NCI-H146 treated with DMSO at 0.1 percent for 48 hours (cell line): ENCODE measurements at regions not wholly inside any gene's neighbourhood (a gene's known extent, or its start where the extent isn't known, plus 50 kb on each side); places are given as distances from the start of the nearest gene placed in this dataset.

Experiments used
- DNase-seq: peaks from one replicate; lab custom pipeline; 2025; ENCODE audit not compliant: unreplicated experiment; lab: John Stamatoyannopoulos, UW

GRCh38 chr6:140108167-140108566 is 733.7 kb upstream of the CITED2 start:
- DNase-seq, result no peak

- DNase-seq, result no peak
Observed at GRCh38 chr6:140107216-140107615, 732.8 kb upstream of the CITED2 start.

GRCh38 chr6:140105857-140106256 is 731.4 kb upstream of the CITED2 start:
- no peak for DNase-seq

GRCh38 chr6:140105241-140105640 is 730.8 kb upstream of the CITED2 start:
- no peak for DNase-seq

GRCh38 chr6:140101818-140102217 is 727.4 kb upstream of the CITED2 start:
- no peak for DNase-seq

- DNase-seq, result no peak
Observed at GRCh38 chr6:140101367-140101766, 726.9 kb upstream of the CITED2 start.

- DNase-seq, result peak; percentile 72
Observed at GRCh38 chr6:140095532-140095931, 721.1 kb upstream of the CITED2 start.

GRCh38 chr6:140091895-140092294 is 717.4 kb upstream of the CITED2 start:
- DNase-seq, result no peak

GRCh38 chr6:140090871-140091270 is 716.4 kb upstream of the CITED2 start:
- no peak for DNase-seq

GRCh38 chr6:140083375-140083774 is 708.9 kb upstream of the CITED2 start:
- DNase-seq, result no peak

- DNase-seq, result no peak
Observed at GRCh38 chr6:140082867-140083297, 708.4 kb upstream of the CITED2 start.

GRCh38 chr6:140079328-140079727 is 704.9 kb upstream of the CITED2 start:
- DNase-seq, result no peak

GRCh38 chr6:140078561-140079125 is 704.2 kb upstream of the CITED2 start:
- no peak for DNase-seq

GRCh38 chr6:140077827-140078560 is 703.5 kb upstream of the CITED2 start:
- no peak for DNase-seq

GRCh38 chr6:140076105-140076504 is 701.7 kb upstream of the CITED2 start:
- no peak for DNase-seq

GRCh38 chr6:140073456-140073855 is 699.0 kb upstream of the CITED2 start:
- DNase-seq, result no peak

GRCh38 chr6:140071601-140072062 is 697.2 kb upstream of the CITED2 start:
- DNase-seq, result no peak

GRCh38 chr6:140070846-140071473 is 696.5 kb upstream of the CITED2 start:
- no peak for DNase-seq

- no peak for DNase-seq
Observed at GRCh38 chr6:140069576-140069975, 695.1 kb upstream of the CITED2 start.

GRCh38 chr6:140068801-140069200 is 694.4 kb upstream of the CITED2 start:
- DNase-seq, result no peak

- DNase-seq, result no peak
Observed at GRCh38 chr6:140064366-140064765, 689.9 kb upstream of the CITED2 start.

GRCh38 chr6:140063021-140063399 is 688.6 kb upstream of the CITED2 start:
- DNase-seq, result no peak
